GM21381 (cell line): ENCODE measurements at regions not wholly inside any gene's neighbourhood (a gene's known extent, or its start where the extent isn't known, plus 50 kb on each side); places are given as distances from the start of the nearest gene placed in this dataset.

Experiments used
- ATAC-seq: cut with Tn5 transposase; IDR thresholded peaks from one replicate; pipeline ENCODE4 v1.9.1; 2021; ENCODE audit warnings: mild to moderate bottlenecking, moderate library complexity; ENCODE audit not compliant: unreplicated experiment

DNA sequence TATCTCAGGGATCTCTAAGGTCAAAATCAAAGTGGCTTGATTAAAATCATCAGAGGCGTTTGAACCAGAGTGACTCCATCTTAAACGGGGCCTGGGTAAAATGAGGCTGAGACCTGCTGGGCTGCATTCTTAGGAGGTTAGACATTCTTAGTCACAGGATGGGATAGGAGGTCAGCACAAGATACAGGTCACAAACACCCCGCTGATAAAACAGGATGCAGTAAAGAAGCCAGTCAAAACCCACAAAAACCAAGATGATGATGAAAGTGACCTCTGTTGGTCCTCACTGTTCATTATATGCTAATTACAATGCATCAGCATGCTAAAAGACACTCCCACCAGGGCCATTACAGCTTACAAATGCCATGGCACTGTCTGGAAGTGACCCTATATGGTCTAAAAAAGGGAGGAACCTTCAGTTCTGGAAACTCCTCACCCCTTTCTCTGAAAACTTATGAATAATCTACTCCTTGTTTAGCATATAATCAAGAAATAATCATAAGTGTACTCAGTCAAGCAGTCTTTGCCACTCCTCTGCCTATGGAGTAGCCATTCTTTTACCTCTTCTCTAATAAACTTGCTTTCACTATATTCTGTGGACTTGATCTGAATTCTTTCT lies 143.3 kb upstream of the SLCO3A1 start:
- no peak for ATAC-seq

DNA sequence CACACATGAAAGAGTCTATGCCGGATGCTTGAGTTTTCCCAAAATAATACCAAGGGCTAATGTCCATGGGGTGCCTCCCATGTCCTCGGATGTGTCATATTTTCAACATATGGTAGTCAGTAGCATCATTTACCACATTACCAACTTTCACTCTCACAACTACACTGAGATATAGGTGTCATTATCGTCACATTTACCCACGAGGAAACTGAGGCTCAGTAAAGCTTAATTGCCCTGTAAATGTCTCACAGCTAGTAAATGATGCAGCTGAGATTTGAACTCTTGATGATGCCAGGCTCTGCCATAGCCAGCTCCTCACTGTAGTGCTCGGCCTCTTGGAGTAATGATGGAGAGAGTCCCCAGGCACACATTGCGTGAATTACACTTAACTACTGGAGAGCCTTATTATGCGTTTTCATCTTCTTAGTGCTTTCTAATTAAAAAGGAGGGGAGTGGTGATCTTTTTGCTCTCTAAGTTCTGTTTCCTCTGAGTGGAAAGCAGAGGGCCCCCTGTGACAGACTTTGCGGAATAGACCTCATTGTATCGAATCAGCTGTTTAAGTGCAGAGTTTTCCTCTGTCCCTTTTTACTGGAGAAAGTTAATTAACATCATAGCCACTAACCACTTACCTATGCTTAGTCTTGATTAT lies 142.0 kb upstream of the SLCO3A1 start:
- ATAC-seq = no peak

DNA sequence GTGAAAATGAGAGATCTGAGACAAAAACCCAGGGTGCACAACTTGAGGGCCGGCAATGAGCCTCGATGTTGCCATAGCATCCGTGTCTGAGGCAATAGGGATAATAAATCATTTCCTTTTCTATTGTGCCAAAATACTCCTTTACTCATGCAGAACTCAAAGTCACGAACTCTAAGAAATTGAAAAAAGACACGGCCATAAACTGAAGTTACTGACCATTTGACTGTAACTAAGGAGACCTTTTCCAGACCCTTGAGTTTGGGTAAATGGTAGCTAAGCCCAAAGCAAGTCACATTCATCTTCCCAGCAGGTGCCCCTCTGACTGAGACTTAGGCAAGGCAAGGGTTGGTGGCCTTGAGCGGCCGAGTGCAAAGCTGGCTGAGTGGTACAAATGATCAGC lies 141.2 kb upstream of the SLCO3A1 start:
- no peak for ATAC-seq

DNA sequence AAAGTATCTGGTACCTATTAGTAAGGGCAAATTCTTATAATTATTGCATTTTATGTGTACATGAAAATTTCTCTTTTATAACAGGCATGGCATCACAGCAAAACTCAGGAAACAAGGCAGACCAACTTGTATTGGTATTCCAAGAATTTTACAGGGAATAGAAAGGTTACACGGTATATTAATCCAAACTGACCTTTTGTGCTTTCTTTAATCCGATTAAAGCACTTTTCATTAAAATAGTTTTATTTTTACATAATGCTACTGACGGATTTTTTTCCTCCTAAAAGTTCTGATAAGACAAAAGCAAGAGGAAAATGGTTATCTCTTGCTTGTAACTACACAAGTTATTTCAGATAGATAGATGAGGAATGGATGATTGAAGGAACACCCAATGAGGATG lies 137.0 kb upstream of the SLCO3A1 start:
- ATAC-seq = no peak

DNA sequence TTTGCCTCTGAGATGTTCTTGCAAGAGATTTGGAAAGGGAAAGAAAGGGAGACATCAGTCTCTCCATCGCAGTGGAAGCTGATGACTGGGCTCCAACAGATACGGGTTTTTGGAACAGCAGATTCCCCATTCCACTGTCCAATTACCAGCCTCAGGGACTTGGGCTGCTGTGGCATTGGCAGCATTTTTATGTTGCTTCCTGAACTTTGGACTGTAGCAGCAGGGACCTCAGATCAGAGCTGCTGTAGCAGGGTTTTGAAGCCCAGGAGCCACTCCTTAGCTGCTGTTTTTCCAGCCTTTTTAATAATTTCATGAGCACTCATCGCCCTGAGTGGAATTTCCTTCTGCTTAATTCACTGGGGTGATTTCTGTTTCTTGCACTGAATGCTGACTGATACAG lies 135.7 kb upstream of the SLCO3A1 start:
- no peak for ATAC-seq

DNA sequence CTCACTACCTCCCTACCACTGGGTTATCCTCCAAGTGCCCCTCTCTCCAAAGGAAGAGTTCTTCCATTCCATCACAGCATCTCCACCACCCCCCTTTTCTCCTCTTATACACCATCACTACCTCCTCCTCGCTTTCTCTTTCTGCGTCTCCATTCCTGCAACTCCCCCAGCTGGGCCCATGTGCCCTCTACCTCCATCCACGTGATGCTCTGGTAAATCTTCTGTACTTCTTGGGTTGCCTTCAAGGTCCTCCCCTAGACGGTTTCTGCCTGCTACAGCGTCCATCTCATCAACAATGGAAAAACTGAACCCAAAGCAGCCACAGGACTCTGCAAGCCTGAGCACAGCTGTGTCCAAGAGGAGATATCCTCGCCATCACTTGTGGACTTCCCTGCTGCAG lies 129.5 kb upstream of the SLCO3A1 start:
- ATAC-seq = no peak

DNA sequence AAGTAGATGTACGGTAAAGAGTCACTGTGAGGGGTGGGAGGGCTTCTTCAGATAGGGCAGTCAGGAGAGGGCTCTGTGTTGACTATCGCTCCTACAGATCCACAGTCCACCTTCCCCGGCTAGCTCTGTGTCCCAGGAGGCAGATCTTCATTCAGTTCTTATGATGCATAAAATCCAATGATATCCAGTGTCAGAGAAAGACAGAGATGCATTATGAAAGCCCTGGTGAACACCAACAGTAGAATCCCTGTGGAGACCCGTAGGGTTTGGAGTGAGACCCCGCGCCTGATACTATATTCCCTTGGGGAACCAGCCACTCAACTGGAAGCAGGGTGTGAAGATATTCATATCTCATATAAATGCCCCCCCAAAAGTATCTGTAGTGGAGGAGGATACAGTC lies 119.8 kb upstream of the SLCO3A1 start:
- ATAC-seq = no peak

DNA sequence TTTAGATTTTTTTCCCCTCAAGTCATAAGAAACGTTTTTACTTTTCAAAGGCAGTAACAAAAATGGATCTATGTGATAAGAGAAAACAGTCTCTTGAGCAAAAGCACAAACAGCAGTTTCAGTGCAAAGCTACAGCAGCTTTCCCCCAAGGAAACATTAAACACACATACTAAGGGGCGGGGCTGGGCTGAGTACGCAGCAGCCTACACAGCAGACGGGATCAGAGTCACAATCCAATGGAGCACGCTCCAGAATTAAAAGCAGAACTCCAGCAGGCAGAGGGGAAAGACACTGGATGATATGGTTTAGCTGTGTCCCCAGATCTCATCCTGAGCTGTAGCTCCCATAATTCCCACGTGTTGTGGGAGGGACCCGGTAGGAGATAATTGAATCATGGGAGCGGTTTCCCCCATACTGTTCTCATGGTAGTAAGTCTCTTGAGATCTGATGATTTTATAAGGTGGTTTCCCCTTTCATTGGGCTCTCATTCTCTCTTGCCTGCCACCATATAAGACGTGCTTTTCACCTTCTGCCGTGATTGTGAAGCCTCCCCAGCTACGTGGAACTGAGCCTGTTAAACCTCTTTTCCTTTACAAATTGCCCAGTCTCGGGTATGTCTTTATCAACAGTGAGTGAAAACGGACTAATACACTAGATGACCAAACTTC lies 116.2 kb upstream of the SLCO3A1 start:
- ATAC-seq = no peak

DNA sequence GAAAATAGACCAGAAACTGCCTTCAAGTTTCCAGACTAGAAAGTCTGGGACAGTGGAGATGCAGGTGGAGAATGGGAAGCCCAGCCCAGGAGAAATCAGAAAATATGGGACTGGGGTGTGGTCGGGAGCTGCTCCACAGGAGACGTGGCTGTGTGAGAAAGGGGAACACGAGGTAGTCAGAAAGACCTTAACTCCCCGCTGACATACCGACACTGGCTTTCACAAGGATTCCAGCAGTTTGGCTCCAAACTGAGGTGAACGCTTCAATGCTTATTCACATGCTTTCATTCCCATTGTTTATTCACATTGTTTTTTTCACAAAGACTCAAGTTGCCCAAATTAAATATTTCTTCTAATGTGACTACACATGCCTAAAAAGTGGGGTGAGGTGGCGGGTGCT lies 111.5 kb upstream of the SLCO3A1 start:
- no peak for ATAC-seq

DNA sequence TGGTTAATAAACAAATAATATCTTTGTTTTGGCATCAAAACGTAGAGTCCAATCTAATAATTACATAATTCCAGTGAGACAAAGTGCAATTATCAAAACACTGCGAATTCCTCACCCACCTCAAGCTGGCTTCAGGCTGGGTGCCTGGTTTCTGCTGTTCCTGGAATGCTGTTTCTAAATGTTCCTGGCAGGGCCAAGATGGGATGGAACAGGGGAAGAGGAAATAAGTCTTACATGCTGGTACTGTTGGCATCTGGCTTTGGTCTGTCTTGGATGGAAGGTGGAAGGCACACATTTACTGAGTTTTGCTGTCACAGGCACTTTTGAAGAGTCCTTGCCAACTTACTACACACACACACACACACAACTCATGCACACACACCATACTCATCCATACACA lies 101.9 kb upstream of the SLCO3A1 start:
- ATAC-seq = no peak

DNA sequence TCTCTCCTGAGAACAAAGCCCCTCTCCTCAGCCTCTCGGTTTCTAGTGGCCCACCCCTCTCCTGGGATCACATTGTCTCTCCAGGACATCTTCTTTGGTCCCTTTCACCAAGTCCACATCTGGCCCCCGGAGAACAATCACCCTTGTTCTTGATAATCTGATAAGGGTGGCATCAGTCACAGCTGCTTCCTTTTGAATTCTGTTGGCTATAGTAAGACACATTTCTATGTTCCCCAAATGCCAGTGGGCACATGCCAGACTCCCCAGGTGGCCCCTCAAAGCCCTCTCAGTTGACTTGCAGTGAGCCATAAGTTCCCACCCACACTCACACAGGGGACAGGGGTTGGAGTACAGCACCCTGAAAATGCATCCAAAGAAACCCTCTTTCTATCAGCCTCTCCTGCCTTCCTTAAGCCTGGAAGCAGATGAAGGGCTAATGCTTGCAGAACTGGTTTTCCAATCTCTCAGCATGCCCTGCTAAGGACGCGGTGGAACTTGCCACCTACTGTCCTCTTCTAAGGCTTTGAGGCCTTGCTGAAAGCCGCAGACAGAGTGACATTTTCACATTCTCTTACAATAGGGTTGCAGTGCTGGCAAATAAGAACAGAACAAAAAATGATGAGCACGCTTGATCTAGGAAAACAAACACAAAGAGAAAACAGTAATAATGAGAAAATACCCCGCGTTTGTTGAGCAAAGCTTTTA lies 101.3 kb upstream of the SLCO3A1 start:
- no peak for ATAC-seq

DNA sequence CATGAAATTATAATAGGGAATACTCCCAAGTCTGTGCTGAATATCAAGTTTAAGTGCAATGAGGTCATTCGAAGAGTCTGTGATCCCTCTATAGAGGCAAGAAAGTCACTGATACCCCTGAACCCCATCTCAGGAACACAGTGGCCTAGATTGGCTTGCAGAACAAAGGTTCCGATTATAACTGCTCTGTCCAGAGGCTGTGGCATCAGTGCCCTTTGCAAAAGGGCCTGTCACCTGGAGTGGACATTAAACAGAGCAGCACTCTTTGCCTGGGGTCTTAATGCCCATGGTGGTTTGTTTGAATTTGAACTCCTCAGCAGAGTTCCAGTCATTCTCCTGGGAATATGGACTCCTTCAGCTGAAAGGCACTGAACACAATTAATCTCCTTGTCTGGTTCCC lies 93.9 kb upstream of the SLCO3A1 start:
- ATAC-seq = no peak

DNA sequence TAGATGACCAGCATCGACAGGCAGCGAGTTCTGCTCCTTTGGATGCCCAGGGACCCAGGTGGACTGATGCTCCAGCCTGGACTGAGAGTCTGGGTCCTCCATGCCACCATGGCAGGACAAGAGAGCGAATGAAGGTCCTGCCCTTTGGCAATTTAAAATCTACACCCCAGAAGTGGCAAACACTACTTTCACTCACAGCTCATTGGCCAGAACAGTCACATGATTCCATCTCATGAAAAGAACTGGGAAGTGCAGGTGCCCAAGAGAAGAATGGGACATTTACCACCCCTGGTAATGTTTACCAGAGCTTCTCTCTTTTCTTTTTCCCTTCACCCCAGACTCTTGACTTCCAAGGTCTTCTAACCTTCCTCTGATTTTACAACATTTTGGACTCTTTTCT lies 87.8 kb upstream of the SLCO3A1 start:
- ATAC-seq = no peak

DNA sequence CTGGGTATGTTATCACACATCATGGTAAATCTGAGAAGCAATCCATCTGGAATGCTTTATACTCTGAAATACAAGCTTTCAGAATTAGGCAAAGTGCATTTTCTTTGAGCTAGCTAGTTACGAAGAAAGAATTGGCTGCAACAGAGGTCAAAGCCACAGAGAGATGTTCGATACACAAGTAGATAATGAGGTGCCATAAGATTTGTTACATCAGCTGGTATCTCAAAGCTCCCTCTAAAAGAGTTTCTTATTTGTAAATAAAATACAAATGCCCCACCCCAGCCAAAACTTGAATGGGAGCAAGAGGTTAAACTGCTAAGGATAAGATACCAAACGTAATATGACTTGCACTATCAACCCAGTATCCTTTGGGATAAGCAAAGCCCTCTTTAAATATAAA lies 84.0 kb upstream of the SLCO3A1 start:
- ATAC-seq = no peak

DNA sequence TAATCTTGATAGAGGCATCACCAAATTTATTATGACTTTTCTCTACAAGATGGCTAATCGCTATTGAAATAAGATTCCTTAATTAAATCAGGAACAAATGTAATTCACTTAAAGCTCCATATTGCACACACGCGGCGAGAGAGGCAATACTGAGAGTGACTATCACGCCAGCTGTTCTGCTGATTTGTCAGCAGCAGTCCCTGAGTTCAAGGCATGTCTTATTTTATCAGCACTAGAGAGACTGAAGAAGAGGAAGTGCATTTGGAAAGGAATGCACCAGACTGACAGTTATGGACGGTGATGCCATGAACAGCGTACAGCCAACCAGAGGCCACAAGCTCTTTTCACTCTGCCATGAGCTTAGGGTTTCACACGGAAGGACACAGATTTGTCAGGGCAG lies 83.6 kb upstream of the SLCO3A1 start:
- no peak for ATAC-seq

DNA sequence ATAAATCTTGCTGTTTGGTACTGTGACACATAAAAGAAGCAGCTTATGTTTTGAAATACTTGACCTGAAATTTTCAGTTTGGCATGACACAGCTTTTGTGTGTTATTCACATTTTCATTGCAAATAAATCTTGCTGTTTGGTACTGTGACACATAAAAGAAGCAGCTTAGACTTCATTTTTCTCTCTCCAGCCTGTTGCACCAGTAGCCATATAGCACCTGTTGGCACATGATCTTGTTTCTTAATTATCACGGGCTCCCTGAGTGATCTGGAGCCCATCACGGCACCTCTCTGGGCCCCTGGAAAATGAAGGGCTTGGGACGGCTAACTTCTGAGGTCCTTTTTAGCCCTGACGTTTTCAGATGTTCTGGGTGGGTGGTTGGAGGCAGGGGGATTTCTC lies 77.4 kb upstream of the SLCO3A1 start:
- ATAC-seq = no peak

DNA sequence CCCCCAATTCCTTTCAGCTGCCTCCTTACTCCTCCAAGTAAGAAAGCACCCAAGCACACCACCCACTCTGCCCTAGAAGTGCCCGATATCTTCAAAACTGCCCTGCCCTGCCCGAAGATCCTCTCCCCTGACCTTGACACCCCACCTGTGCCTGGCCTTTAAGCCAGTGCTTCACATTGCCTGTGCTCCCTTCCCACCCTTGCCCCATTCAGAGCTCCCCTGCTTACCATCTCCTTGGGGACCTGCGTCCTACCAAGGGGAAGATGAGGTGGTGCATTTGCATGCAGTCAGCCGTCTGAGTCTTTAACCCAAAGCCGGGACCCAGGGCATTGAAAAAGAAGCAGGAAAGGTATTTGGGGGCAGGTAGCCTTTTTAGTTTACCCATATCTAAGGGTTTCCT lies 73.5 kb upstream of the SLCO3A1 start:
- no peak for ATAC-seq

DNA sequence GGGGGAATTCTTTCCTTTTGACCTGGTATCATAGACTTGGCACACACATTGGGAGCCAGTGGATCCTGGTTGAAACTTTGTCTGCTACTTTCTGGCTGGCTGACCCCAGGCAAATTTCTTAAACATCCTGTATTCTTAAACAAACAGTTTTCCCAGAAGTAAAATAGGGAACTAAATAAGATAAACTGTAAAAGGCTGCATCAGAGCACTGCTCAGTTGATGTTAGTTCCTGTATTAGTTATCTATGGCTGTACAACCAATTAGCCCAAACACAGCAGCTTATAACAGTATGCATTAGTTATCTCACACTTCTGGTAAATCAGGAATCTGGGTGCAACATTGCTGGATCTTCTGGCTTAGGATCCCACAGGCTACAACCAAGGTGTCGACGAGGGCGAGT lies 73.1 kb upstream of the SLCO3A1 start:
- no peak for ATAC-seq

DNA sequence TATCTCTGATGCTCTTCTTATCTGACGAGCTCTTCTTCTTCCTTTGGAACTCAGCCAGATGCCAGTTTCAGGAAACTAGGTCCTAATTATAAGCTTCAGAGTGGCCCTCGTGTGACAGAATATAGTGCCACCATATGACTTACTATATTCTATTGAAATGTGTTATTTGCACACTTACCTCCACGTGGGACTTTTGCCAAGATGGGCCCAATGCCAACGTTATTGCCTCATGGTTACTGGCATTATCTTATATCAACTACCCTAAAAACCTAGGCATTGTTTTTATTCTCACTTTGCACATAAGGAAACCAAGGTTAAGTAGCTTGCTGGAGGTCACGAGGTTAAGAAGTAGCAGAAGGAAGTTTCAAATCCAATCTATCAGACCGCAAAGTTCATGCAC lies 71.3 kb upstream of the SLCO3A1 start:
- no peak for ATAC-seq

DNA sequence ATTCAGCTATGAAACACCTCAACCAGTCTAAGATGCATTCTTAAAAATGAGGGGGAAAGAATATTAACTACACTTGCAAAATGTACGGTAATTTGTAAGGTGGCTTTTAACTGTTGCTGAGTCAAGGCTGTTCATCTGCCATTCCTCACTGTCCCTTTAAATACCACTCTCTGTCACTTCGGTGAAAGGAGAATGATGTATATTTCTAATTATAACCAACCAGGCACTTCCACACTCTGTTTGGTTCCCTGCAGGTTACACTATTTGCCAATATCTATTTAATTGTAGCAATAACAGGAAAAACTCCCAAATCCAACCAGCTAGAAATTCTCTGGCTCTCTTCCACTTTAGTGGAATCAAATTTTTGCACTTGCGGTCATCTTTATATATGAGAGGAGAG lies 70.5 kb upstream of the SLCO3A1 start:
- ATAC-seq = no peak

DNA sequence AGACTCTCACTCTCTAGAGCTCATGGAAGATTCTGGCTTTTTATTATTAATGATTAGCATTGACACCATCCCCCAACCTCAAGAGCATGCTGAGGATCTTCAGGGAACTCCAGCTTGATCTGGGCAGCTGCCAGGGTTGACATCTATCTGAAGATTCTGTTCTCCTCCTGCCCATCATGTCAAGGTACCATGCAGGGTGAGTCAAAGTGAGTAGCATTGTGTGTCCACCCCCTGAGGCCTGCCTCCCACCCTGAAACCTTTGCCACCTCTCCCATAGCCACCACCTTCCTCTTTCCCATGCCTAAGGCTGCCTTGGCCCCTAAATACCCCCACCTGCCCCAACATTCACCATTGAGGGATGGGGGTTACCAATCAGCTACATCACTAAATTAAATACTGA lies 70.1 kb upstream of the SLCO3A1 start:
- ATAC-seq = no peak
